GM21825 (cell line): ENCODE measurements at regions not wholly inside any gene's neighbourhood (a gene's known extent, or its start where the extent isn't known, plus 50 kb on each side); places are given as distances from the start of the nearest gene placed in this dataset.
"Not testable (repeated sequence)": the region's sequence is repeated elsewhere in the genome, so short reads cannot be mapped to it uniquely, and the experiment has no call there.

Source experiments
- ATAC-seq: cut with Tn5 transposase; IDR thresholded peaks from one replicate; pipeline ENCODE4 v1.9.1; 2021; ENCODE audit warnings: mild to moderate bottlenecking, moderate library complexity; ENCODE audit not compliant: unreplicated experiment

- no peak for ATAC-seq
Measured at GRCh38 chr5:105688227-105688792, 1982.4 kb downstream of the EFNA5 start.

DNA sequence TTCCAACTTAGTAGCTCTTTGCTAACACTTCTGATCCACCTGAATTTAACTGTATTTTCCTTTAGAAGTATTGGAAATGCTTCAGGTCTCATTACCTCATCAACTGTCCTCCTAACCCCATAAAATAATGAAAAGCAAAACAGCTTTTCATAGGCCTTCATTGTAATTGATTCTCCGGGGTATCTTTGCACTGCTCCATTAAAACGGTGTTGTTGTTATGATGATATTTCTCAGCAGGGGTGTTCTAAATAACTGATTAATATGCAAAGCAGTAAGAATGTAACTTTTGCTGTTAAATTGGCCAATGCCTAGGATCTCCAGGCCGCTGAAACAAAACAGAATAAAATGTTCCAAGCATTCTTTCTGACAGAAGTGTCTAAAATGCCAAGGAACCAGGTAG, 1983.2 kb downstream of the EFNA5 start:
- ATAC-seq: no peak

- ATAC-seq: no peak
Measured at GRCh38 chr5:105685884-105686283, 1984.9 kb downstream of the EFNA5 start.

- ATAC-seq: no peak
Measured at GRCh38 chr5:105684799-105685198, 1985.9 kb downstream of the EFNA5 start.

- no peak for ATAC-seq
Measured at GRCh38 chr5:105680858-105681475, 1989.8 kb downstream of the EFNA5 start.

- ATAC-seq: no peak
Measured at GRCh38 chr5:105677291-105677690, 1993.4 kb downstream of the EFNA5 start.

DNA sequence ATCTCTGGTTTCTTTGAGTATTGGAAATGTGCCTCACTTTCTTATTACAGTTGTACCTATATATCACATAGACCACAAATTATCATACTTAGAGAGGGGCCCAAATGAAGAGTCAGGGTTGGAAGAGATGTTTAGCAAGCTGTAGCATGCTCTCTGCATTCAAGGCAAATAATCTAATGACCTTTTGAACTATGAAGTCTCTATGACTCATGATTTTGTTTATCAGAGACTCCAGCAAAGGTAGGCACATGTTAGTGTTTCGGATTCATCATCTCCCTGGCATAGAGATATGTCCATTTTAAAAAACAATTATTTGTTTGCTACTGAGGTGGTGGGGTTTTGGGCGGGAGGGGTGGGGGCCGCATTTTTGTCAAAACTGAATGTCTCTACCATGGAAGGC, 2000.1 kb downstream of the EFNA5 start:
- ATAC-seq: no peak

DNA sequence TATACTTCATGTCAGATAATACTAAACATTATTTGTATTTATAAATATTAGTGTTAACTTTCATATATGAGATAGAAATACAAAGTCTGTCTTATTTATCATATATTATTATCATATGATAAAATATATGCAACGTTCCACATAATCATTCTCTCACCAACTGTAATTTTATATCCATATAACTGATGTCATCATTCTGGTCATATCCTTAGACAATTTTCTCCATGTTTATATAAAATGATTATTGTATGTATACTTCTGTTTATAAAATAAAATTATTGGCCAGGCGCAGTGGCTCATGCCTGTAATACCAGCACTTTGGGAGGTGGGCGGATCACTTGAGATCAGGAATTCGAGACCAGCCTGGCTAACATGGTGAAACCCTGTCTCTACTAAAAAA, 2007.1 kb downstream of the EFNA5 start:
- ATAC-seq: no peak

DNA sequence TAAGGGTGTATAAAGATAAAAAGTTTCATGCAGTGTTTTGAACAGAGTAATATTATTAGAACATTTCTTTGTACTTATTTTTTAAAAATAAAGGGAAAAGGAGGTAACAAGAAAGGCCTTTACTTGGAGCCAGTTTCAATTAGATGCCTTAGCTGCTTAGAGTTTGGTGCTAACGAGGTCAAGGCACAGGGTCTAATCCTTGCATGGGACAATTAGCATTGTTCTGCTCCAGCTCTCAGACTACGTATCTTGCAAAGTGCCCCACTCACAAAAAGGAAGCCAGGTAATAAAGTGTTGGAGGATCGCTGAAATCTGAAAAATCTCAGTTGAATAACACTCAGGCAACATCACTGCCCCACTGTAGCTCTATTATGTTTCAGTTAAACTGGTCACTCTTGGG, 2011.3 kb downstream of the EFNA5 start:
- no peak for ATAC-seq

GRCh38 chr5:105640328-105640727, 2030.4 kb downstream of the EFNA5 start:
- ATAC-seq: no peak

GRCh38 chr5:105639511-105639910, 2031.2 kb downstream of the EFNA5 start:
- no peak for ATAC-seq

- no peak for ATAC-seq
Measured at GRCh38 chr5:105639068-105639467, 2031.7 kb downstream of the EFNA5 start.

DNA sequence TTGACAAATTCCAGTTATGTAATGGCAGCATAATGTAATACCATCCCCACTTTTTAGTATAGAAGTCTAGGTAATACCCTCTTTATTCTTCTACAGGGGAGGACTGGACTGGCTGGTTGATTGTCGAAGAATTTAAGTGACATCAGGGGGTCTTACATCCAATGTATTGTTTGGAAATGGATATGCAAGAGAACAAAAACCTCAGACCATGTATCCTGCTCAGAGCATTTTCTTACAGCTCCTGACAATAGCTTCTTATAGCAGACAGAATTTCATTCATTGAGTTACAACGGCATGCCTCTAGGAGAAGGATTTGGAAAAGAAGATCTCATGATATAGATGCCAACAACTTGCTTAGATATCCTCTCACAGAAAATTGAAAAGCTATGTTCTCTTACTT, 2032.3 kb downstream of the EFNA5 start:
- ATAC-seq: no peak

- ATAC-seq: no peak
Measured at GRCh38 chr5:105632043-105632442, 2038.7 kb downstream of the EFNA5 start.

DNA sequence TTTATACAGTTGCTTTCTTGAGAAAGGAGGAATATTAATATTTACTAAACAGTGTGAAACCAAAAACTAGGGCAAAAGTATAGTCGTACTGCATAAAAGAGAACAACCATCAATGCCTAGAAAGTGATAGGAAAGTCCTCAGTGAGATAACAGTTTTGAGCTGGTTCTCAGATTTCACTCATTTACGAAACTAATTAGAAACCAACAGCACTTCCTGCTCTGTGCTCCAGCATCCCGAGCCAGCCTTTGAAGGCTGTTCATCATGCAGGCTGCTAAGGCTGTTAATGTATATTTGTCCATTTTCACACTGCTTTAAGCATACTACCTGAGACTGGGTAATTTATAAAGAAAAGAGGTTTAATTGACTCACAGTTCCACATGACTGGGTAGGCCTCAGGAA, 2039.9 kb downstream of the EFNA5 start:
- no peak for ATAC-seq

GRCh38 chr5:105619725-105620124, 2051.0 kb downstream of the EFNA5 start:
- no peak for ATAC-seq

DNA sequence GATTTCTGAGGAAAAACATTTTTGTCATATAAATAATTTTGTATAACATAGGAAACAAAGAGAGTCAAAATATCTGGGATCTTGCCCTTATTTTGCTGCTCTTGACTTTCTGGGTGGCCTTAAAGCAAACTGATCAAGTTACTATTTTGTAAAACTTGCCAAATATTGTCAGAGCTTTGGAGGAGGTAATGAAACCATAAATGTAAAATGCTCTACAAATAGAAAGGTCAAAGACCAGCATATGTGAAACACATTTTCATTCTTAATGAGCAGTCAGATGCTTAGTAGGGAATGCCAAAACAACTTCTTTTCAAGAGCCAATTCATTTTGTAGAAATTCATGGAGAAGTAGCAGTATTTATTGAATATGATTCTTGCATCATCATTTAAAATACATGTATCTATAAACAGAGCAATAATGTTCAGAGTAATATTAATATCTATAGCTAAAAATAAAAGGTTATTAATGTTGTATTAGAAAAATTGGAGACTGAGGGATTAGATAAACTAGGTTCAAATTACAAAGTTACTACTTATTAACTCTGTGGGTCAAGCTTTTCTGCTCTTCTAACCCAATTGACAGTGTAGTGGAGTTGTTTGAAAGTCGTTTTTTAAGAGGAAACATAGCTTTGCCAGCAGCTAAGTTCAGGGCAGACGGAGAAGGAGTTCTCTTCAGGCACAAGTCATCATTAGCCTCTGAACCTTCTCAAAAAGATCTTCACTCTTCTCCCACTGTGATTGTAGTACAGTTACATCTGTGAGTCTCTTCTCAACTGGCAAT, 2053.1 kb downstream of the EFNA5 start:
- no peak for ATAC-seq

DNA sequence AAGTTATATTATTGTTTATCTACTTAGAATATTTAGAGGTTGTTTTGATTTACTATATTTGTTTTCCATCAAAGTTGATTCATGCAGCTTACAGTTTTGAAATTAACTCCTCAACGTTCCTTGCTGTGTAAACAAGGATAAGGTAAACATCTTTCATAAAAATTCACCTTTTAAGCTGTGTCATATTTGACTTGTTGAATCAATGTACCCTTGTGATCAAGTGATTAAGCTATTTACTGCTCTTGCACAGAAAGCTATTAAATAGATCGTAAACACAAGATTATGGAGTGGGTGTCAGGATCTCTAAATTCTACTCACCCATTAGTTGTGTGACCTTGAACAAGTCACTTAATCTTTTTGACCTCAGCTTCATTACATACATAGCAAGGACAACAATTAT, 2054.0 kb upstream of the NUDT12 start:
- no peak for ATAC-seq

- not testable (repeated sequence) for ATAC-seq
Measured at GRCh38 chr5:105602406-105602805, 2039.8 kb upstream of the NUDT12 start.

GRCh38 chr5:105593011-105593760, 2030.6 kb upstream of the NUDT12 start:
- no peak for ATAC-seq

DNA sequence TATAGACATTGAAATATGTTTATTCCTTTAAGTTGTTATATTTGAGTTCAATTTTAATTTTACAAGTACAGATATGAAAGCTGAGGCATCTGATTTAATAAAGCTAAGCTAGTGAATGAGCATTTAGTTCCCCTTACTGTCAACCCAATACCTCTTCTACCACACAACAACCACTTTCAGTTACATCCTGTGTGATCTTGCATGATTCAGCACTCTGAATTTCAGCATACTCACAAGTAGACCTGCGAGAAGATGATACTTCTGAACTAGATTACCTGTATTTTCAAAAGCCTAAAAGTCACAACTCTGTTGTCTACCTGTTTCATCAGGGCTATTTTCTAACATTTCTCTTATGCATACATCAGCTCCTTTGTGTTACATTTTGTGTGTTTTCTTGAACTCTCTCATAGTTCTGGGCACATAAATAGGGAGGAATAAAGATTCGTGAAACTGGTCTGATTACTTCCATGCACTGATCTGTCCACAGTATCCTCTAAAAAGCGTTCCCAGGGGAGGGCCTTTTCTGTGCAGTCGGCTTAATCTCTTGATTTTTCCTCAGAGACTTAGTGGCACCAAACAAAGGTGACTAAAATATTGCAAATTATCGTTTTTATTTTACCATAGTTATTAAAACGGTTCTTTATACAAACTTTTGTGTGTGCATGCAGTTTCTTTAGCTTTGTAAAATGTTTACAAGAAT, 2025.5 kb upstream of the NUDT12 start:
- no peak for ATAC-seq
